ENCODE measurements at regions not wholly inside any gene's neighbourhood (a gene's known extent, or its start where the extent isn't known, plus 50 kb on each side); places are given as distances from the start of the nearest gene placed in this dataset.
A peak's percentile ranks its signal among the peaks of the same experiment; 100 is the strongest.

- TF ChIP-seq CTCF (IDR thresholded peaks at IDR 0.05) (no peak), POLR2A (IDR thresholded peaks at IDR 0.05) (no peak)
- DNase-seq, result no peak
- H3K27ac ChIP-seq, result no peak overlapping the region
- H3K4me3 ChIP-seq, result no peak overlapping the region
- no peaks in the 10 kb centered on the region for H3K27me3 ChIP-seq
- no peaks in the 10 kb centered on the region for H3K4me1 ChIP-seq
- no peaks in the 10 kb centered on the region for H3K36me3 ChIP-seq
- no peaks in the 10 kb centered on the region for H3K9me3 ChIP-seq
- intact Hi-C loops (cut with DNase I; ENCODE audit: low total_unique reads), result no loop called here
Measured at GRCh38 chr9:115629879-115630840, 512.2 kb upstream of the TNC start.

GRCh38 chr9:115632391-115632790 is 514.4 kb upstream of the TNC start:
- intact Hi-C loops (cut with DNase I; ENCODE audit: low total_unique reads), result no loop called here
- Histone ChIP-seq H3K9me3 (no peaks in the 10 kb centered on the region), H3K27me3 (no peaks in the 10 kb centered on the region), H3K27ac (peak overlapping the region; percentile 53 to 69), H3K4me3 (no peak overlapping the region), H3K36me3 (no peaks in the 10 kb centered on the region), H3K4me1 (no peaks in the 10 kb centered on the region)
- DNase-seq, result peak; percentile 16 to 61
- TF ChIP-seq POLR2A (IDR thresholded peaks at IDR 0.05) (no peak), CTCF (IDR thresholded peaks at IDR 0.05) (no peak)

GRCh38 chr9:115633104-115633503 is 515.1 kb upstream of the TNC start:
- DNase-seq, result no peak
- no peak overlapping the region for H3K4me3 ChIP-seq
- no peaks in the 10 kb centered on the region for H3K27me3 ChIP-seq
- H3K9me3 ChIP-seq, result no peaks in the 10 kb centered on the region
- peak overlapping the region; percentile 53 to 69 for H3K27ac ChIP-seq
- intact Hi-C loops (cut with DNase I; ENCODE audit: low total_unique reads), result no loop called here
- no peaks in the 10 kb centered on the region for H3K4me1 ChIP-seq
- no peak for TF ChIP-seq CTCF (IDR thresholded peaks at IDR 0.05)
- TF ChIP-seq POLR2A (IDR thresholded peaks at IDR 0.05), result no peak
- H3K36me3 ChIP-seq, result no peaks in the 10 kb centered on the region

- no peaks in the 10 kb centered on the region for H3K4me1 ChIP-seq
- H3K36me3 ChIP-seq, result no peaks in the 10 kb centered on the region
- H3K9me3 ChIP-seq, result no peaks in the 10 kb centered on the region
- TF ChIP-seq CTCF (IDR thresholded peaks at IDR 0.05), result no peak
- TF ChIP-seq POLR2A (IDR thresholded peaks at IDR 0.05), result no peak
- no peak for DNase-seq
- intact Hi-C loops (cut with DNase I; ENCODE audit: low total_unique reads), result no loop called here
- H3K4me3 ChIP-seq, result no peak overlapping the region
- no peak overlapping the region for H3K27ac ChIP-seq
- no peaks in the 10 kb centered on the region for H3K27me3 ChIP-seq
Measured at GRCh38 chr9:115635680-115636383, 517.8 kb upstream of the PAPPA start.

GRCh38 chr9:115636596-115636995 is 517.0 kb upstream of the PAPPA start:
- Histone ChIP-seq H3K9me3 (no peaks in the 10 kb centered on the region), H3K27me3 (no peaks in the 10 kb centered on the region), H3K4me3 (no peak overlapping the region), H3K27ac (no peak overlapping the region), H3K4me1 (no peaks in the 10 kb centered on the region), H3K36me3 (no peaks in the 10 kb centered on the region)
- TF ChIP-seq POLR2A (IDR thresholded peaks at IDR 0.05) (no peak), CTCF (IDR thresholded peaks at IDR 0.05) (no peak)
- intact Hi-C loops (cut with DNase I; ENCODE audit: low total_unique reads), result no loop called here
- no peak for DNase-seq
